Heart right ventricle (tissue), 16 donors: ENCODE measurements at regions not wholly inside any gene's neighbourhood (a gene's known extent, or its start where the extent isn't known, plus 50 kb on each side); places are given as distances from the start of the nearest gene placed in this dataset.

Experiments used
- ATAC-seq, 8 donors: fragments of 200-7000 bp; cut with Tn5 transposase; one replicate each; pipeline ENCODE4 v1.9.1; 2020; ENCODE audit warnings: mild to moderate bottlenecking in 8 of 8, moderate library complexity in 8 of 8, moderate number of reproducible peaks in 1 of 8
- DNase-seq, 2 donors: peaks; one replicate each; pipeline ENCODE4 v3.0.0-alpha.2; 2020
- H3K27ac ChIP-seq, 10 donors: fragments of 200-600 bp; sonication (generic) in 2 of 10; one replicate each; pipeline versions ENCODE4 v1.5.0 to v1.8.0; 2020 to 2022; ENCODE audit warnings: mild to moderate bottlenecking in 3 of 10
- H3K27me3 ChIP-seq, 7 donors: fragments of 200-600 bp; one replicate each; pipeline ENCODE4 v1.8.0; 2021 to 2022; ENCODE audit warnings: mild to moderate bottlenecking in 2 of 7
- H3K36me3 ChIP-seq, 9 donors: fragments of 200-600 bp; sonication (generic) in 1 of 9; one replicate each; pipeline versions ENCODE4 v1.5.0 to v1.8.0; 2020 to 2022; ENCODE audit warnings: mild to moderate bottlenecking in 2 of 9
- H3K4me1 ChIP-seq, 9 donors: fragments of 200-600 bp; sonication (generic) in 1 of 9; one replicate each; pipeline versions ENCODE4 v1.5.0 to v1.8.0; 2020 to 2022; ENCODE audit warnings: mild to moderate bottlenecking in 4 of 9
- H3K4me3 ChIP-seq, 10 donors: fragments of 200-600 bp; sonication (generic) in 2 of 10; one replicate each; pipeline versions ENCODE4 v1.5.0 to v1.8.0; 2020 to 2022; ENCODE audit warnings: mild to moderate bottlenecking in 7 of 10, moderate library complexity in 2 of 10
- H3K9me3 ChIP-seq, 11 donors: fragments of 200-600 bp in 10 of 11; sonication (generic) in 2 of 11; one replicate each; pipeline versions ENCODE4 v1.5.0 to v1.8.0; 2013 to 2022; ENCODE audit warnings: mild to moderate bottlenecking in 2 of 11, control low read depth in 1 of 11, moderate library complexity in 1 of 11
- WGBS, 2 donors: extraction: QIAGEN DNeasy Blood & Tissue Kit; methylation state at CpG; one replicate each; pipeline ENCODE4 v1.1.7; 2013; ENCODE audit warnings: inconsistent platforms in 1 of 2; 5-methylcytosine and 5-hydroxymethylcytosine counted together
- intact Hi-C, 10 donors: fragments of 100-400 bp; cut with DNase I; formaldehyde crosslinking; loops; one replicate each; pipeline versions ENCODE4 v1.11.1 to v1.14.2; 2022
- TF ChIP-seq, protein P1 (sequence below), 9 donors: fragments of 200-600 bp; sonication (generic) in 2 of 9; IDR thresholded peaks; one replicate each; pipeline versions ENCODE4 v1.5.0 to v1.8.0; 2021 to 2022; ENCODE audit warnings: antibody characterized with exemption in 9 of 9, mild to moderate bottlenecking in 5 of 9, moderate library complexity in 1 of 9
- donor health status: Arrhythmogenic right ventricular cardiomyopathy.
- donor health status: ischemic (EF 13 %, LVEDD 7.1; RV severe dilation, severe dysfunction).
- donor health status: healthy with polysubstance abuse.
- donor health status: DM: no; HTN: yes; CAD: no.
- donor health status: DM: no; HTN: no; CAD: no.
- donor health status: ischemic (EF 25% LVEDD 6.9; RV normal size, moderate dysfunction).
- donor health status: ischemic (EF 25% LVEDD 5.7; RV mildly dilated, moderate dysfunction).
- donor health status: healthy.
- donor health status: DM: yes; HTN: yes; CAD: no.
- donor health status: Ischemic cardiomyopathy.
- donor health status: ischemic (EF 35%, LVEDD 5.7; RV mildly dilated, moderate dysfunction).
- donor health status: nonischemic (EF 11% LVEDD 7.7; RV severe dilation, severe dysfunction).
- donor health status: DM: yes; HTN: yes; CAD: no.
- donor health status: PGD.
- donor health status: ischemic (EF 29% LVEDD 5.4; RV normal size, mild dysfunction).
- donor health status: nonischemic (EF 23%, LVEDD 6.1; RV moderate dilation, normal function).

DNA sequence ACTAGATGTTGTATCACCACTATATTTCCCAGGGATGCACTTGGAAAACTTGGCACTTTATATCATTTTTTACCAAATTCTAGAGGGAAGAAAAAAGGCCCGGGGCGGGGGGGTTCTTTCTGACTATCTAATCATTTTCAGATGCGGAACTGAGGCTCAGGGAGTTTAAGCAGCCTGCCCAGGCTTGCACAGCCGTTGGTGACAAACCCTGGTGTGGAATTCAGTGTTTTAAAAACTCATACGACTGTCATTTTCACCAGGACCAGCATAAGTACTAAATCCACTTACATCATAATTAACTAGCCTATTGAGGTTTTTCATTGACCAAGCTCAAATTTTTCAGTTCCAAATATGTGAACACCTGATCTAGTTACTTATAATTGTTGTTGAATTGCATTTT lies 181.0 kb downstream of the IPO8 start:
- WGBS, 2 donors, result 57 to 71% methylated on average over 5 of the region's 5 CpGs
- Histone ChIP-seq H3K9me3 (no peaks in the 10 kb centered on the region), H3K27me3 (no peaks in the 10 kb centered on the region), H3K4me3 (no peak overlapping the region), H3K36me3 (no peaks in the 10 kb centered on the region), H3K27ac (no peak overlapping the region), H3K4me1 (peaks cover 0 to 8% (median 0%) of the 10 kb centered on the region in 9 donors)
- ATAC-seq (no peak), DNase-seq (no peak)
- intact Hi-C loops, result loop anchor here in 3 of 10 donors (10.0 kb wide), 2 partner anchors 990 to 1000 kb away; no protein-coding TSS in a partner anchor
- TF ChIP-seq, protein P1, sequence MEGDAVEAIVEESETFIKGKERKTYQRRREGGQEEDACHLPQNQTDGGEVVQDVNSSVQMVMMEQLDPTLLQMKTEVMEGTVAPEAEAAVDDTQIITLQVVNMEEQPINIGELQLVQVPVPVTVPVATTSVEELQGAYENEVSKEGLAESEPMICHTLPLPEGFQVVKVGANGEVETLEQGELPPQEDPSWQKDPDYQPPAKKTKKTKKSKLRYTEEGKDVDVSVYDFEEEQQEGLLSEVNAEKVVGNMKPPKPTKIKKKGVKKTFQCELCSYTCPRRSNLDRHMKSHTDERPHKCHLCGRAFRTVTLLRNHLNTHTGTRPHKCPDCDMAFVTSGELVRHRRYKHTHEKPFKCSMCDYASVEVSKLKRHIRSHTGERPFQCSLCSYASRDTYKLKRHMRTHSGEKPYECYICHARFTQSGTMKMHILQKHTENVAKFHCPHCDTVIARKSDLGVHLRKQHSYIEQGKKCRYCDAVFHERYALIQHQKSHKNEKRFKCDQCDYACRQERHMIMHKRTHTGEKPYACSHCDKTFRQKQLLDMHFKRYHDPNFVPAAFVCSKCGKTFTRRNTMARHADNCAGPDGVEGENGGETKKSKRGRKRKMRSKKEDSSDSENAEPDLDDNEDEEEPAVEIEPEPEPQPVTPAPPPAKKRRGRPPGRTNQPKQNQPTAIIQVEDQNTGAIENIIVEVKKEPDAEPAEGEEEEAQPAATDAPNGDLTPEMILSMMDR (IDR thresholded peaks at IDR 0.05), result no peak

DNA sequence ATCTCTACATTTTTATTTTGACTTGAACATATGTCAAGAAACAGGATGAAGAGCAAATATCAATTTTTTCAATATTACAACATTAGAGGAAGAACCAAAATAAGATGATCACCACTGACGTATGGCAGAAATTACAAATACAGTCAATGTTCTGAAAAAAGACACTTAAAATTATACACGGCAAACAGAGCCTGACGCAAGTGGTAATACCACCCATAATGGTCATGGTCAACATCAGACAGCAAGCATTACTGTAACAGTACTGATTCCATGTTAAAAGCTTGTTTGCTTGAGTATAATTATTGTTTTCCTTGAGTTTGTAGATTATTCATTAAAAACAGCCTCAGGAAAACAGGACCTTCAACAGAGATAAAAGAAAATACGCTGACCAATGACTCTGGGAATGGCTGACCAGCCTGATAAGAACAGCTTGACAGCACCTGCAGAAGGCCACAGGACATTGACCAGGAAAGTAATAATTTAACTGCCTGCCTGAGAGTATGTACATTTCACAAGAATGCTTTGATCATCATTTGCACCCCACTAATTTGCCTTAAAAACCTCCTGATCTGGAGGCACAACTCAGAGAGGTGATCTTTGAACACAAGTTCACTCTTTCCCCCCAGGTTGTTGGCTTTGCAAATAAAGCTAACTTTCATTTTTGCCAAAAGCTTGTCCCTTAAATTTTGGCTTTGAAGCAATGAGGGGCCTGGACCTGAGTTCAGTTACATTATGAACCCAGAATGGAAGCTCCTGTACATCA lies 187.3 kb downstream of the IPO8 start:
- intact Hi-C loops, result no loop called here
- no peak for ATAC-seq
- no peak overlapping the region for H3K27ac ChIP-seq

DNA sequence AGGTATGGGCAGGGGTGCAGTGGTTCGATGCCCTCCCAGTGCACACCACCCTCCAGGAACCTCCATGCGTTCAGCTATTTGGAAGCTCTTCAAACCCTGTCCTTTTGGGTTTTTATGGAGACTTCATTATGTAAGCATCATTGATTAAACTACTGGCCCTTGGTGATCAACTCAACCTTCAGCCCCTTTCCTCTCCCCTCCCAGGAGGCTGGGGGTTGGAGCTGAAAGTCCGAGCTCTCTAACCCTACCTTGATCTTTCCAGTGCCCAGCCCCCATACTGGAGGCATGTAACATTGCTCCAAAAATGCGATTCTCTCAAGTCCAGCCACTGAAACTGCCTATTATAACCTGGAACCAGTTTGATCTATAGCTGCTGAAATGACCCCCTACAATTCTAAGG lies 188.1 kb downstream of the IPO8 start:
- intact Hi-C loops, result no loop called here
- WGBS, 2 donors, result 91 to 92% methylated on average over 4 of the region's 4 CpGs

More for the DNA sequence above, 187.3 kb downstream of the IPO8 start:
- Histone ChIP-seq H3K4me1 (no peaks in the 10 kb centered on the region), H3K4me3 (no peak overlapping the region), H3K9me3 (no peaks in the 10 kb centered on the region), H3K36me3 (no peaks in the 10 kb centered on the region), H3K27me3 (no peaks in the 10 kb centered on the region)
- no peak for DNase-seq
- 84 to 88% methylated on average over 4 of the region's 4 CpGs for WGBS, 2 donors
- TF ChIP-seq, protein P1 (IDR thresholded peaks at IDR 0.05), result no peak

DNA sequence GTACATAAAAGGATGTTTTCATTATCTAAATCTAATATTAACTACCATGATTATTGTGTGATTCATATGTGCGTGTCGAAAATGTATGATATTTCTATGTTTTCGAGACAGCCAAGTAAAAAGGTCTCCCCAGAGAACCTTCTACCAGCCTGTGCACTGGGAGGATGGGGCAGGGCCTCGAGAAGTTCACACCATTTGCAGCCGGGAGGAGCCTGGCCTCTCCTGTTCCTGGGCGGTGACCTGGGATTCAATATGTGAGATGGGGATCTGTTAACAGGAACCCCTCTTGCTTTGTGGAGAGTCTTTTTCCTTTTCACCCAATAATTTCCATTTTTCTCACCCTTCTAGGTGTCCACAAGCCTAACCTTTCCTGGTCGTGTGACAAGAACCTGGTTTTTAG lies 189.3 kb downstream of the IPO8 start:
- Histone ChIP-seq H3K36me3 (no peaks in the 10 kb centered on the region), H3K9me3 (no peaks in the 10 kb centered on the region), H3K4me3 (no peak overlapping the region), H3K27me3 (no peaks in the 10 kb centered on the region), H3K4me1 (no peaks in the 10 kb centered on the region), H3K27ac (no peak overlapping the region)
- WGBS, 2 donors, result 83 to 89% methylated on average over 7 of the region's 7 CpGs
- TF ChIP-seq, protein P1 (IDR thresholded peaks at IDR 0.05), result no peak
- intact Hi-C loops, result no loop called here
- no peak for ATAC-seq
- DNase-seq, result no peak

More for the DNA sequence above, 188.1 kb downstream of the IPO8 start:
- Histone ChIP-seq H3K9me3 (no peaks in the 10 kb centered on the region), H3K27me3 (no peaks in the 10 kb centered on the region), H3K36me3 (no peaks in the 10 kb centered on the region), H3K4me3 (no peak overlapping the region), H3K4me1 (no peaks in the 10 kb centered on the region), H3K27ac (no peak overlapping the region)
- DNase-seq (no peak), ATAC-seq (no peak)
- TF ChIP-seq, protein P1 (IDR thresholded peaks at IDR 0.05), result no peak
